Colonic mucosa (tissue), 4 donors: ENCODE measurements at regions not wholly inside any gene's neighbourhood (a gene's known extent, or its start where the extent isn't known, plus 50 kb on each side); places are given as distances from the start of the nearest gene placed in this dataset.

Experiments used
- DNase-seq: peaks from one replicate; pipeline ENCODE4 v3.0.0-alpha.2; 2020
- H3K27ac ChIP-seq: fragments of 200-600 bp; one replicate; pipeline ENCODE4 v1.8.0; 2021
- H3K27me3 ChIP-seq: fragments of 200-600 bp; one replicate; pipeline ENCODE4 v1.8.0; 2021
- H3K36me3 ChIP-seq: fragments of 200-600 bp; one replicate; pipeline ENCODE4 v1.8.0; 2021
- H3K4me1 ChIP-seq: fragments of 200-600 bp; one replicate; pipeline ENCODE4 v1.8.0; 2021; ENCODE audit warnings: mild to moderate bottlenecking
- H3K4me3 ChIP-seq: fragments of 200-600 bp; one replicate; pipeline ENCODE4 v1.8.0; 2021
- H3K9ac ChIP-seq, 2 donors: one replicate each; pipeline ENCODE4 v1.7.0; 2013; ENCODE audit warnings: control low read depth in 2 of 2, low read depth in 2 of 2, low read length in 2 of 2
- H3K9me3 ChIP-seq: fragments of 200-600 bp; one replicate; pipeline ENCODE4 v1.8.0; 2021
- CTCF ChIP-seq: fragments of 200-600 bp; IDR thresholded peaks from one replicate; pipeline ENCODE4 v1.8.0; 2022; ENCODE audit warnings: antibody characterized with exemption, mild to moderate bottlenecking
- intact Hi-C: fragments of 100-400 bp; cut with DNase I; formaldehyde crosslinking; loops from one replicate; pipeline ENCODE4 v1.14.1; 2022
- donor health status: healthy.
- donor health status: DM: no; HTN: no; CAD: no.
- donor health status: DM: no; HTN: no; CAD: no.

- Histone ChIP-seq H3K4me3 (no peak overlapping the region), H3K4me1 (no peaks in the 10 kb centered on the region), H3K36me3 (no peaks in the 10 kb centered on the region), H3K9ac (no peak overlapping the region), H3K27ac (no peak overlapping the region), H3K27me3 (no peaks in the 10 kb centered on the region), H3K9me3 (no peaks in the 10 kb centered on the region)
- no peak for TF ChIP-seq CTCF
- DNase-seq: no peak
- intact Hi-C loops: no loop called here
These were observed 2019.2 kb upstream of the ADGRL3 start for GRCh38 chr4:59180969-59181368.

GRCh38 chr4:59195839-59196238, 2004.3 kb upstream of the ADGRL3 start:
- intact Hi-C loops: no loop called here
- Histone ChIP-seq H3K9ac (no peak overlapping the region), H3K36me3 (no peaks in the 10 kb centered on the region), H3K27ac (no peak overlapping the region), H3K9me3 (no peaks in the 10 kb centered on the region), H3K4me1 (no peaks in the 10 kb centered on the region), H3K4me3 (no peak overlapping the region), H3K27me3 (no peaks in the 10 kb centered on the region)
- TF ChIP-seq CTCF: no peak
- DNase-seq: no peak

GRCh38 chr4:59200992-59201391, 1999.1 kb upstream of the ADGRL3 start:
- no peaks in the 10 kb centered on the region for H3K9me3 ChIP-seq
- no peaks in the 10 kb centered on the region for H3K36me3 ChIP-seq
- no peak overlapping the region for H3K27ac ChIP-seq
- H3K27me3 ChIP-seq: no peaks in the 10 kb centered on the region
- H3K4me3 ChIP-seq: no peak overlapping the region
- intact Hi-C loops: no loop called here
- TF ChIP-seq CTCF: no peak
- no peak for DNase-seq
- no peak overlapping the region for H3K9ac ChIP-seq
- H3K4me1 ChIP-seq: no peaks in the 10 kb centered on the region

- no peak overlapping the region for H3K9ac ChIP-seq
- no peaks in the 10 kb centered on the region for H3K27me3 ChIP-seq
- H3K4me1 ChIP-seq: no peaks in the 10 kb centered on the region
- H3K36me3 ChIP-seq: no peaks in the 10 kb centered on the region
- no peaks in the 10 kb centered on the region for H3K9me3 ChIP-seq
- no peak for DNase-seq
- no peak overlapping the region for H3K27ac ChIP-seq
- H3K4me3 ChIP-seq: no peak overlapping the region
- TF ChIP-seq CTCF: no peak
- intact Hi-C loops: no loop called here
These were observed 1982.1 kb upstream of the ADGRL3 start for GRCh38 chr4:59217910-59218631.

GRCh38 chr4:59222221-59222620, 1977.9 kb upstream of the ADGRL3 start:
- no peak for DNase-seq
- Histone ChIP-seq H3K4me1 (no peaks in the 10 kb centered on the region), H3K27me3 (no peaks in the 10 kb centered on the region), H3K9ac (no peak overlapping the region), H3K36me3 (no peaks in the 10 kb centered on the region), H3K4me3 (no peak overlapping the region), H3K27ac (no peak overlapping the region), H3K9me3 (no peaks in the 10 kb centered on the region)
- intact Hi-C loops: no loop called here
- TF ChIP-seq CTCF: no peak
